ENCODE measurements at regions not wholly inside any gene's neighbourhood (a gene's known extent, or its start where the extent isn't known, plus 50 kb on each side); places are given as distances from the start of the nearest gene placed in this dataset.

DNA sequence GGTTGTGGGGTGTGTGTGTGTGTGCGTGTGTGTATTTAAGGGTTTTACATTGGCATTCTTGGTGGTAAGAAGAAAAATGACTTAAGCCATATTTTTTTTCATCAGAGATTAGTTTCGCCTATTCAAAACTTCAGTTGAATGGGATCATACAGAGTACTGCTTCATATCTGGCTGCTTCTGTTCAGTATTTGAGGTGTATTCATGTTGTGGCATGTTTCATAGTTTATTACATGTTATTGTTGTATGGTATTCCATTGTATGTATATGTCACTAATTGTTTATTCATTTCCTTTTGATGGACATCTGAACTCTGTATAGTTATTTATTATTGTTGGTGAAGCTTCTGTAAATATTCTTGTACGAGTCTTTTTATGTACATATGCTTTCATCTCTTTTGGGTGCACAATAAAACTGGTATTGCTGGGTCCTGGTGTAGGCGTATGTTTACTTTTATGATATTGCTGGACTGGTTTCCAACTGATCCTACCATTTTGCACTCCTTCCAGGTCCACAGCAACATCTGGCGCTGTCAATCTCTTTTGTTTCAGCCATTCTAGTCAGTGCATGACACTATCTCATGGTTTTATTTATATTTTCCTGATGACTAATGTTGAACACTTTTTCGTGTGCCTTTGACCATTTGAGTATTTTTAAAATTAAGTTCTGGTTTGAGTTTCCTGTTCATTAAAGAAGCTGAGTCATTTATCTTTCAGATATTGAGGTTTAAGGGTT lies 77.4 kb upstream of the MAF start:
- DNase-seq (ENCODE audit: low spot score), result no peak
- BruUV-seq (replicated peaks), result no TSS peak
- TF ChIP-seq EZH2 (IDR thresholded peaks at IDR 0.05; ENCODE audit: borderline replicate concordance, low read depth, low read length, poor library complexity, severe bottlenecking) (no peak), CTCF (conservative IDR thresholded peaks at IDR 0.05; ENCODE audit: low read depth, low read length) (no peak)
- ChIA-PET CTCF (no interaction called here), POLR2A (ENCODE audit: low non-redundant PET) (no interaction called here)
- Histone ChIP-seq H3K4me1 (ENCODE audit: insufficient read depth, low read length, poor library complexity, severe bottlenecking) (no peaks in the 10 kb centered on the region), H3K27ac (ENCODE audit: low read depth, low read length, poor library complexity, severe bottlenecking) (no peak overlapping the region), H3K36me3 (ENCODE audit: insufficient read depth, low read length, poor library complexity, severe bottlenecking) (no peaks in the 10 kb centered on the region), H3K4me3 (ENCODE audit: low read depth, low read length, poor library complexity, severe bottlenecking) (no peak overlapping the region), H3K9me3 (ENCODE audit: low read depth, low read length, poor library complexity, severe bottlenecking) (no peaks in the 10 kb centered on the region), H3K27me3 (replicated peaks; ENCODE audit: insufficient read depth, low read depth, low read length, poor library complexity) (no peaks in the 10 kb centered on the region)
- intact Hi-C loops (cut with micrococcal nuclease; ENCODE audit: unreplicated experiment), result no loop called here

- BruUV-seq (replicated peaks), result no TSS peak
- no peaks in the 10 kb centered on the region for H3K4me1 ChIP-seq (ENCODE audit: insufficient read depth, low read length, poor library complexity, severe bottlenecking)
- intact Hi-C loops (cut with micrococcal nuclease; ENCODE audit: unreplicated experiment), result no loop called here
These were observed 73.1 kb upstream of the MAF start for GRCh38 chr16:79673635-79674034.

GRCh38 chr16:79672524-79672923 lies 72.0 kb upstream of the MAF start:
- BruUV-seq (replicated peaks), result no TSS peak
- ChIA-PET POLR2A (ENCODE audit: low non-redundant PET) (no interaction called here), CTCF (no interaction called here)
- Histone ChIP-seq H3K27me3 (replicated peaks; ENCODE audit: insufficient read depth, low read depth, low read length, poor library complexity) (no peaks in the 10 kb centered on the region), H3K4me3 (ENCODE audit: low read depth, low read length, poor library complexity, severe bottlenecking) (no peak overlapping the region), H3K4me1 (ENCODE audit: insufficient read depth, low read length, poor library complexity, severe bottlenecking) (no peaks in the 10 kb centered on the region), H3K36me3 (ENCODE audit: insufficient read depth, low read length, poor library complexity, severe bottlenecking) (no peaks in the 10 kb centered on the region), H3K27ac (ENCODE audit: low read depth, low read length, poor library complexity, severe bottlenecking) (no peak overlapping the region), H3K9me3 (ENCODE audit: low read depth, low read length, poor library complexity, severe bottlenecking) (no peaks in the 10 kb centered on the region)
- TF ChIP-seq CTCF (conservative IDR thresholded peaks at IDR 0.05; ENCODE audit: low read depth, low read length), result no peak
- TF ChIP-seq EZH2 (IDR thresholded peaks at IDR 0.05; ENCODE audit: borderline replicate concordance, low read depth, low read length, poor library complexity, severe bottlenecking), result no peak
- intact Hi-C loops (cut with micrococcal nuclease; ENCODE audit: unreplicated experiment), result no loop called here
- DNase-seq (ENCODE audit: low spot score), result no peak

More at GRCh38 chr16:79673635-79674034, 73.1 kb upstream of the MAF start:
- H3K27me3 ChIP-seq (replicated peaks; ENCODE audit: insufficient read depth, low read depth, low read length, poor library complexity), result no peaks in the 10 kb centered on the region
- POLR2A ChIA-PET (ENCODE audit: low non-redundant PET), result no interaction called here
- no peaks in the 10 kb centered on the region for H3K36me3 ChIP-seq (ENCODE audit: insufficient read depth, low read length, poor library complexity, severe bottlenecking)
- CTCF ChIA-PET, result no interaction called here
- H3K9me3 ChIP-seq (ENCODE audit: low read depth, low read length, poor library complexity, severe bottlenecking), result no peaks in the 10 kb centered on the region
- no peak for TF ChIP-seq EZH2 (IDR thresholded peaks at IDR 0.05; ENCODE audit: borderline replicate concordance, low read depth, low read length, poor library complexity, severe bottlenecking)
- no peak for TF ChIP-seq CTCF (conservative IDR thresholded peaks at IDR 0.05; ENCODE audit: low read depth, low read length)
- no peak overlapping the region for H3K27ac ChIP-seq (ENCODE audit: low read depth, low read length, poor library complexity, severe bottlenecking)
- DNase-seq (ENCODE audit: low spot score), result no peak
- no peak overlapping the region for H3K4me3 ChIP-seq (ENCODE audit: low read depth, low read length, poor library complexity, severe bottlenecking)
